ENCODE measurements at regions not wholly inside any gene's neighbourhood (a gene's known extent, or its start where the extent isn't known, plus 50 kb on each side); places are given as distances from the start of the nearest gene placed in this dataset.

GRCh38 chr16:55133654-55134053 lies 190.3 kb upstream of the IRX6 start:
- peaks cover 12% of the 10 kb centered on the region for H3K27me3 Mint-ChIP-seq
- no peak for ATAC-seq
- no peak overlapping the region for H3K4me3 Mint-ChIP-seq
- DNase-seq = no peak
- no peak overlapping the region for H3K27ac Mint-ChIP-seq
- peaks cover 0 to under 1% of the 10 kb centered on the region in 2 donors for H3K9me3 Mint-ChIP-seq
- H3K4me1 Mint-ChIP-seq = no peaks in the 10 kb centered on the region

- H3K9me3 Mint-ChIP-seq = no peaks in the 10 kb centered on the region
- ATAC-seq (no peak), DNase-seq (no peak)
- peaks cover 10% of the 10 kb centered on the region for H3K27me3 Mint-ChIP-seq
- no peaks in the 10 kb centered on the region for H3K4me1 Mint-ChIP-seq
- no peak overlapping the region for H3K27ac Mint-ChIP-seq
- no peak overlapping the region for H3K4me3 Mint-ChIP-seq
Observed at GRCh38 chr16:55136356-55137150, 187.4 kb upstream of the IRX6 start.

- Mint-ChIP-seq H3K9me3 (no peaks in the 10 kb centered on the region), H3K4me3 (no peak overlapping the region), H3K4me1 (no peaks in the 10 kb centered on the region), H3K27ac (no peak overlapping the region), H3K27me3 (peaks cover 10% of the 10 kb centered on the region)
- no peak for DNase-seq
- ATAC-seq = no peak
Observed at GRCh38 chr16:55138298-55138697, 185.7 kb upstream of the IRX6 start.

GRCh38 chr16:55142405-55142804 lies 181.6 kb upstream of the IRX6 start:
- DNase-seq = no peak
- Mint-ChIP-seq H3K27ac (no peak overlapping the region), H3K4me1 (no peaks in the 10 kb centered on the region), H3K27me3 (no peaks in the 10 kb centered on the region), H3K4me3 (no peak overlapping the region), H3K9me3 (no peaks in the 10 kb centered on the region)
- no peak for ATAC-seq

GRCh38 chr16:55144651-55145050 lies 179.4 kb upstream of the IRX6 start:
- no peak for DNase-seq
- no peak for ATAC-seq
- no peaks in the 10 kb centered on the region for H3K27me3 Mint-ChIP-seq
- no peak overlapping the region for H3K27ac Mint-ChIP-seq
- H3K4me1 Mint-ChIP-seq = no peaks in the 10 kb centered on the region
- H3K9me3 Mint-ChIP-seq = no peaks in the 10 kb centered on the region
- H3K4me3 Mint-ChIP-seq = no peak overlapping the region

- H3K4me3 Mint-ChIP-seq = no peak overlapping the region
- no peak overlapping the region for H3K27ac Mint-ChIP-seq
- H3K4me1 Mint-ChIP-seq = no peaks in the 10 kb centered on the region
- H3K27me3 Mint-ChIP-seq = no peaks in the 10 kb centered on the region
- no peak for ATAC-seq
- DNase-seq = no peak
- H3K9me3 Mint-ChIP-seq = no peaks in the 10 kb centered on the region
Observed at GRCh38 chr16:55145771-55146603, 178.0 kb upstream of the IRX6 start.

GRCh38 chr16:55146966-55147365 lies 177.0 kb upstream of the IRX6 start:
- Mint-ChIP-seq H3K4me3 (no peak overlapping the region), H3K27me3 (no peaks in the 10 kb centered on the region), H3K4me1 (no peaks in the 10 kb centered on the region), H3K9me3 (no peaks in the 10 kb centered on the region), H3K27ac (no peak overlapping the region)
- no peak for DNase-seq
- ATAC-seq = no peak

GRCh38 chr16:55147396-55147795 lies 176.6 kb upstream of the IRX6 start:
- Mint-ChIP-seq H3K27me3 (peaks cover under 1% of the 10 kb centered on the region), H3K4me1 (no peaks in the 10 kb centered on the region), H3K4me3 (no peak overlapping the region), H3K27ac (no peak overlapping the region), H3K9me3 (no peaks in the 10 kb centered on the region)
- ATAC-seq = no peak
- no peak for DNase-seq

GRCh38 chr16:55149622-55150021 lies 174.4 kb upstream of the IRX6 start:
- no peaks in the 10 kb centered on the region for H3K9me3 Mint-ChIP-seq
- H3K4me3 Mint-ChIP-seq = no peak overlapping the region
- peaks cover 11% of the 10 kb centered on the region for H3K27me3 Mint-ChIP-seq
- H3K4me1 Mint-ChIP-seq = no peaks in the 10 kb centered on the region
- DNase-seq (no peak), ATAC-seq (no peak)
- H3K27ac Mint-ChIP-seq = no peak overlapping the region

- Mint-ChIP-seq H3K9me3 (no peaks in the 10 kb centered on the region), H3K4me1 (no peaks in the 10 kb centered on the region), H3K27ac (no peak overlapping the region), H3K27me3 (peaks cover 11% of the 10 kb centered on the region), H3K4me3 (no peak overlapping the region)
- DNase-seq = no peak
- no peak for ATAC-seq
Observed at GRCh38 chr16:55151561-55152305, 172.3 kb upstream of the IRX6 start.

GRCh38 chr16:55152875-55153390 lies 171.1 kb upstream of the IRX6 start:
- Mint-ChIP-seq H3K9me3 (no peaks in the 10 kb centered on the region), H3K27me3 (peaks cover 11% of the 10 kb centered on the region), H3K4me1 (no peaks in the 10 kb centered on the region), H3K27ac (no peak overlapping the region), H3K4me3 (no peak overlapping the region)
- DNase-seq (no peak), ATAC-seq (no peak)

GRCh38 chr16:55154262-55154661 lies 169.7 kb upstream of the IRX6 start:
- Mint-ChIP-seq H3K27me3 (peaks cover 11% of the 10 kb centered on the region), H3K9me3 (peaks cover 0 to 2% of the 10 kb centered on the region in 2 donors), H3K4me3 (no peak overlapping the region), H3K27ac (no peak overlapping the region), H3K4me1 (no peaks in the 10 kb centered on the region)
- no peak for ATAC-seq
- DNase-seq = no peak

- H3K27ac Mint-ChIP-seq = no peak overlapping the region
- ATAC-seq (no peak), DNase-seq (no peak)
- peaks cover 0 to 5% of the 10 kb centered on the region in 2 donors for H3K9me3 Mint-ChIP-seq
- H3K27me3 Mint-ChIP-seq = peaks cover 11% of the 10 kb centered on the region
- no peak overlapping the region for H3K4me3 Mint-ChIP-seq
- no peaks in the 10 kb centered on the region for H3K4me1 Mint-ChIP-seq
Observed at GRCh38 chr16:55154956-55155355, 169.0 kb upstream of the IRX6 start.

- peaks cover 0 to 5% of the 10 kb centered on the region in 2 donors for H3K9me3 Mint-ChIP-seq
- no peaks in the 10 kb centered on the region for H3K4me1 Mint-ChIP-seq
- peaks cover 11% of the 10 kb centered on the region for H3K27me3 Mint-ChIP-seq
- no peak overlapping the region for H3K4me3 Mint-ChIP-seq
- DNase-seq (no peak), ATAC-seq (no peak)
- H3K27ac Mint-ChIP-seq = no peak overlapping the region
Observed at GRCh38 chr16:55155815-55156214, 168.2 kb upstream of the IRX6 start.

GRCh38 chr16:55169780-55170179 lies 154.2 kb upstream of the IRX6 start:
- no peak for DNase-seq
- no peaks in the 10 kb centered on the region for H3K27me3 Mint-ChIP-seq
- H3K4me1 Mint-ChIP-seq = no peaks in the 10 kb centered on the region
- peaks cover 0 to 6% of the 10 kb centered on the region in 2 donors for H3K9me3 Mint-ChIP-seq
- H3K27ac Mint-ChIP-seq = no peak overlapping the region
- no peak for ATAC-seq
- H3K4me3 Mint-ChIP-seq = no peak overlapping the region
